CD4-positive, alpha-beta T cell treated with Interleukin-4 for 1 hour (primary cell): ENCODE measurements at regions not wholly inside any gene's neighbourhood (a gene's known extent, or its start where the extent isn't known, plus 50 kb on each side); places are given as distances from the start of the nearest gene placed in this dataset.

Experiments used
- DNase-seq, 2 donors: peaks; one replicate each; pipeline ENCODE4 v3.0.0-alpha.2; 2020 to 2022

GRCh38 chr6:102327697-102328225 is 934.3 kb downstream of the GRIK2 start:
- DNase-seq = no peak

GRCh38 chr6:102313699-102314098 is 920.2 kb downstream of the GRIK2 start:
- DNase-seq = no peak

- no peak for DNase-seq
These were observed 916.2 kb downstream of the GRIK2 start for GRCh38 chr6:102309700-102310099.

GRCh38 chr6:102300350-102300749 is 906.8 kb downstream of the GRIK2 start:
- DNase-seq = no peak

- no peak for DNase-seq
These were observed 904.5 kb downstream of the GRIK2 start for GRCh38 chr6:102298051-102298450.
